ENCODE measurements at regions not wholly inside any gene's neighbourhood (a gene's known extent, or its start where the extent isn't known, plus 50 kb on each side); places are given as distances from the start of the nearest gene placed in this dataset.

- H4K20me1 ChIP-seq (ENCODE audit: low read length), result no peaks in the 10 kb centered on the region
- ATAC-seq (peak; percentile 41; the same call in 1 of the 2 replicates), DNase-seq (no peak)
- H2AFZ ChIP-seq (ENCODE audit: low read length), result no peak overlapping the region
- ChIA-PET POLR2A (ENCODE audit: unreplicated experiment) (no interaction called here), CTCF (no interaction called here)
- H3K36me3 ChIP-seq (ENCODE audit: low read depth, low read length), result no peaks in the 10 kb centered on the region
- H3K27me3 ChIP-seq (ENCODE audit: low read length), result no peaks in the 10 kb centered on the region
- TF ChIP-seq CTCF (conservative IDR thresholded peaks at IDR 0.05; ENCODE audit: low read depth, low read length) (peak; percentile 53), EZH2 (IDR thresholded peaks at IDR 0.05; ENCODE audit: low read length, unreplicated experiment) (no peak)
- intact Hi-C loops (cut with micrococcal nuclease), result no loop called here
- no peaks in the 10 kb centered on the region for H3K79me2 ChIP-seq (ENCODE audit: low read length)
- H3K9me3 ChIP-seq (ENCODE audit: low read length), result peaks cover 10% of the 10 kb centered on the region; the same call in 1 of the 2 replicates
- H3K27ac ChIP-seq (ENCODE audit: low read length), result no peak overlapping the region
- no peak overlapping the region for H3K4me3 ChIP-seq (ENCODE audit: low read length)
- H3K9me2 ChIP-seq (replicated peaks; ENCODE audit: low read length), result no peaks in the 10 kb centered on the region
- no peak overlapping the region for H3K9ac ChIP-seq (ENCODE audit: low read length)
- no peak overlapping the region for H3K4me2 ChIP-seq (ENCODE audit: low read length)
- BruUV-seq (replicated peaks), result no TSS peak
- peaks cover 5% of the 10 kb centered on the region for H3F3A ChIP-seq (ENCODE audit: low read length, unreplicated experiment)
- H3K4me1 ChIP-seq (ENCODE audit: insufficient read depth, low read length), result peaks cover 8% of the 10 kb centered on the region
Measured at GRCh38 chr1:214952648-214953047, 129.9 kb upstream of the KCNK2 start.

- no peaks in the 10 kb centered on the region for H3K27me3 ChIP-seq (ENCODE audit: low read length)
- ChIA-PET POLR2A (ENCODE audit: unreplicated experiment) (no interaction called here), CTCF (no interaction called here)
- no peak for TF ChIP-seq EZH2 (IDR thresholded peaks at IDR 0.05; ENCODE audit: low read length, unreplicated experiment)
- TF ChIP-seq EZH2phosphoT487 (IDR thresholded peaks at IDR 0.05; ENCODE audit: borderline replicate concordance, low read length), result no peak
- no peak for TF ChIP-seq CTCF (conservative IDR thresholded peaks at IDR 0.05; ENCODE audit: low read depth, low read length)
- H3K9me3 ChIP-seq (ENCODE audit: low read length), result peaks cover 10% of the 10 kb centered on the region; the same call in 1 of the 2 replicates
- H3K9ac ChIP-seq (ENCODE audit: low read length), result no peak overlapping the region
- intact Hi-C loops (cut with micrococcal nuclease), result no loop called here
- BruUV-seq (replicated peaks), result no TSS peak
- no peaks in the 10 kb centered on the region for H4K20me1 ChIP-seq (ENCODE audit: low read length)
- no peaks in the 10 kb centered on the region for H3K36me3 ChIP-seq (ENCODE audit: low read depth, low read length)
- no peak for ATAC-seq
- no peaks in the 10 kb centered on the region for H3K79me2 ChIP-seq (ENCODE audit: low read length)
- peaks cover 5% of the 10 kb centered on the region for H3F3A ChIP-seq (ENCODE audit: low read length, unreplicated experiment)
- H3K9me2 ChIP-seq (replicated peaks; ENCODE audit: low read length), result no peaks in the 10 kb centered on the region
- no peak overlapping the region for H3K27ac ChIP-seq (ENCODE audit: low read length)
- H3K4me3 ChIP-seq (ENCODE audit: low read length), result no peak overlapping the region
- DNase-seq, result no peak
- H2AFZ ChIP-seq (ENCODE audit: low read length), result no peak overlapping the region
- peaks cover 10% of the 10 kb centered on the region for H3K4me1 ChIP-seq (ENCODE audit: insufficient read depth, low read length)
- H3K4me2 ChIP-seq (ENCODE audit: low read length), result no peak overlapping the region
Measured at GRCh38 chr1:214953901-214954616, 128.5 kb upstream of the KCNK2 start.

- no peaks in the 10 kb centered on the region for H3K9me2 ChIP-seq (replicated peaks; ENCODE audit: low read length)
- no peak overlapping the region for H3K4me3 ChIP-seq (ENCODE audit: low read length)
- no peaks in the 10 kb centered on the region for H3K36me3 ChIP-seq (ENCODE audit: low read depth, low read length)
- CTCF ChIA-PET, result no interaction called here
- H3K4me2 ChIP-seq (ENCODE audit: low read length), result no peak overlapping the region
- peaks cover 10% of the 10 kb centered on the region for H3K4me1 ChIP-seq (ENCODE audit: insufficient read depth, low read length)
- TF ChIP-seq EZH2phosphoT487 (IDR thresholded peaks at IDR 0.05; ENCODE audit: borderline replicate concordance, low read length) (no peak), EZH2 (IDR thresholded peaks at IDR 0.05; ENCODE audit: low read length, unreplicated experiment) (no peak), CTCF (conservative IDR thresholded peaks at IDR 0.05; ENCODE audit: low read depth, low read length) (no peak)
- H3K79me2 ChIP-seq (ENCODE audit: low read length), result no peaks in the 10 kb centered on the region
- peaks cover 10% of the 10 kb centered on the region; the same call in 1 of the 2 replicates for H3K9me3 ChIP-seq (ENCODE audit: low read length)
- H3K27ac ChIP-seq (ENCODE audit: low read length), result no peak overlapping the region
- no peaks in the 10 kb centered on the region for H4K20me1 ChIP-seq (ENCODE audit: low read length)
- intact Hi-C loops (cut with micrococcal nuclease), result no loop called here
- DNase-seq (no peak), ATAC-seq (no peak)
- no peak overlapping the region for H3K9ac ChIP-seq (ENCODE audit: low read length)
- no peak overlapping the region for H2AFZ ChIP-seq (ENCODE audit: low read length)
- peaks cover 5% of the 10 kb centered on the region for H3F3A ChIP-seq (ENCODE audit: low read length, unreplicated experiment)
- BruUV-seq (replicated peaks), result no TSS peak
- POLR2A ChIA-PET (ENCODE audit: unreplicated experiment), result no interaction called here
- no peaks in the 10 kb centered on the region for H3K27me3 ChIP-seq (ENCODE audit: low read length)
Measured at GRCh38 chr1:214954617-214954949, 128.0 kb upstream of the KCNK2 start.
